ENCODE measurements at regions not wholly inside any gene's neighbourhood (a gene's known extent, or its start where the extent isn't known, plus 50 kb on each side); places are given as distances from the start of the nearest gene placed in this dataset.

- no peak for DNase-seq
- Mint-ChIP-seq H3K4me1 (ENCODE audit: low read depth) (no peaks in the 10 kb centered on the region), H3K27me3 (peaks cover 15% of the 10 kb centered on the region), H3K9me3 (no peaks in the 10 kb centered on the region), H3K27ac (no peak overlapping the region), H3K4me3 (no peak overlapping the region), H3K36me3 (no peaks in the 10 kb centered on the region)
- intact Hi-C loops (cut with micrococcal nuclease): no loop called here
- ChIA-PET CTCF (interaction anchor here (1.1 kb wide), 1 partner anchor 11 kb away, joined by 3 read pairs; no protein-coding TSS in a partner anchor), POLR2A (no interaction called here)
Observed at GRCh38 chr13:29693275-29693945, 97.9 kb upstream of the SLC7A1 start.

- Mint-ChIP-seq H3K27ac (no peak overlapping the region), H3K36me3 (no peaks in the 10 kb centered on the region), H3K4me3 (no peak overlapping the region), H3K9me3 (no peaks in the 10 kb centered on the region), H3K4me1 (ENCODE audit: low read depth) (no peaks in the 10 kb centered on the region), H3K27me3 (peaks cover 5% of the 10 kb centered on the region)
- intact Hi-C loops (cut with micrococcal nuclease): no loop called here
- ChIA-PET POLR2A (interaction anchor here (0.7 kb wide), 1 partner anchor 35 kb away, joined by 3 read pairs; no protein-coding TSS in a partner anchor), CTCF (no interaction called here)
- no peak for DNase-seq
Observed at GRCh38 chr13:29689548-29689947, 94.1 kb upstream of the SLC7A1 start.

GRCh38 chr13:29688193-29688592 lies 92.7 kb upstream of the SLC7A1 start:
- H3K27me3 Mint-ChIP-seq: peaks cover 3% of the 10 kb centered on the region
- H3K9me3 Mint-ChIP-seq: peaks cover 4% of the 10 kb centered on the region
- H3K36me3 Mint-ChIP-seq: no peaks in the 10 kb centered on the region
- no peaks in the 10 kb centered on the region for H3K4me1 Mint-ChIP-seq (ENCODE audit: low read depth)
- CTCF ChIA-PET: no interaction called here
- intact Hi-C loops (cut with micrococcal nuclease): no loop called here
- no peak overlapping the region for H3K27ac Mint-ChIP-seq
- no peak overlapping the region for H3K4me3 Mint-ChIP-seq
- no peak for DNase-seq
- POLR2A ChIA-PET: interaction anchor here (0.7 kb wide), 1 partner anchor 48 kb away, joined by 3 read pairs; no protein-coding TSS in a partner anchor

GRCh38 chr13:29684441-29684840 lies 89.0 kb upstream of the SLC7A1 start:
- Mint-ChIP-seq H3K27ac (no peak overlapping the region), H3K27me3 (peaks cover 13% of the 10 kb centered on the region), H3K36me3 (no peaks in the 10 kb centered on the region), H3K9me3 (peaks cover 4% of the 10 kb centered on the region), H3K4me1 (ENCODE audit: low read depth) (no peaks in the 10 kb centered on the region), H3K4me3 (no peak overlapping the region)
- POLR2A ChIA-PET: no interaction called here
- no peak for DNase-seq
- CTCF ChIA-PET: interaction anchor here (1.5 kb wide), 1 partner anchor 176 kb away, joined by 3 read pairs; no protein-coding TSS in a partner anchor
- intact Hi-C loops (cut with micrococcal nuclease): no loop called here

GRCh38 chr13:29683041-29683440 lies 87.6 kb upstream of the SLC7A1 start:
- no peak for DNase-seq
- no peaks in the 10 kb centered on the region for H3K4me1 Mint-ChIP-seq (ENCODE audit: low read depth)
- peaks cover 4% of the 10 kb centered on the region for H3K9me3 Mint-ChIP-seq
- peaks cover 10% of the 10 kb centered on the region for H3K27me3 Mint-ChIP-seq
- H3K36me3 Mint-ChIP-seq: no peaks in the 10 kb centered on the region
- intact Hi-C loops (cut with micrococcal nuclease): no loop called here
- ChIA-PET CTCF (interaction anchor here (1.5 kb wide), 1 partner anchor 174 kb away, joined by 3 read pairs; no protein-coding TSS in a partner anchor), POLR2A (no interaction called here)
- no peak overlapping the region for H3K4me3 Mint-ChIP-seq
- no peak overlapping the region for H3K27ac Mint-ChIP-seq

- Mint-ChIP-seq H3K27ac (no peak overlapping the region), H3K4me3 (no peak overlapping the region), H3K36me3 (no peaks in the 10 kb centered on the region), H3K4me1 (ENCODE audit: low read depth) (no peaks in the 10 kb centered on the region), H3K27me3 (peaks cover 12% of the 10 kb centered on the region), H3K9me3 (peaks cover 4% of the 10 kb centered on the region)
- POLR2A ChIA-PET: no interaction called here
- no peak for DNase-seq
- intact Hi-C loops (cut with micrococcal nuclease): no loop called here
- CTCF ChIA-PET: no interaction called here
Observed at GRCh38 chr13:29681864-29682263, 86.4 kb upstream of the SLC7A1 start.

- Mint-ChIP-seq H3K4me1 (ENCODE audit: low read depth) (no peaks in the 10 kb centered on the region), H3K9me3 (peaks cover 4% of the 10 kb centered on the region), H3K27me3 (peaks cover 14% of the 10 kb centered on the region), H3K36me3 (no peaks in the 10 kb centered on the region), H3K27ac (no peak overlapping the region), H3K4me3 (no peak overlapping the region)
- DNase-seq: no peak
- intact Hi-C loops (cut with micrococcal nuclease): no loop called here
- POLR2A ChIA-PET: no interaction called here
- CTCF ChIA-PET: no interaction called here
Observed at GRCh38 chr13:29679396-29680053, 84.0 kb upstream of the SLC7A1 start.

GRCh38 chr13:29677627-29678026 lies 82.1 kb upstream of the SLC7A1 start:
- Mint-ChIP-seq H3K27me3 (peaks cover 14% of the 10 kb centered on the region), H3K4me3 (no peak overlapping the region), H3K9me3 (no peaks in the 10 kb centered on the region), H3K36me3 (no peaks in the 10 kb centered on the region), H3K27ac (no peak overlapping the region), H3K4me1 (ENCODE audit: low read depth) (no peaks in the 10 kb centered on the region)
- POLR2A ChIA-PET: no interaction called here
- CTCF ChIA-PET: no interaction called here
- intact Hi-C loops (cut with micrococcal nuclease): no loop called here
- no peak for DNase-seq

- Mint-ChIP-seq H3K4me1 (ENCODE audit: low read depth) (no peaks in the 10 kb centered on the region), H3K27me3 (peaks cover 14% of the 10 kb centered on the region), H3K27ac (no peak overlapping the region), H3K36me3 (no peaks in the 10 kb centered on the region), H3K9me3 (no peaks in the 10 kb centered on the region), H3K4me3 (no peak overlapping the region)
- POLR2A ChIA-PET: no interaction called here
- no peak for DNase-seq
- intact Hi-C loops (cut with micrococcal nuclease): no loop called here
- CTCF ChIA-PET: no interaction called here
Observed at GRCh38 chr13:29676941-29677452, 81.5 kb upstream of the SLC7A1 start.

GRCh38 chr13:29676535-29676934 lies 81.0 kb upstream of the SLC7A1 start:
- H3K9me3 Mint-ChIP-seq: no peaks in the 10 kb centered on the region
- H3K27me3 Mint-ChIP-seq: peaks cover 14% of the 10 kb centered on the region
- intact Hi-C loops (cut with micrococcal nuclease): no loop called here
- H3K36me3 Mint-ChIP-seq: no peaks in the 10 kb centered on the region
- no peak for DNase-seq
- ChIA-PET POLR2A (no interaction called here), CTCF (interaction anchor here (0.7 kb wide), 1 partner anchor 357 kb away, joined by 3 read pairs; no protein-coding TSS in a partner anchor)
- H3K4me3 Mint-ChIP-seq: no peak overlapping the region
- H3K27ac Mint-ChIP-seq: no peak overlapping the region
- H3K4me1 Mint-ChIP-seq (ENCODE audit: low read depth): no peaks in the 10 kb centered on the region

- intact Hi-C loops (cut with micrococcal nuclease): no loop called here
- CTCF ChIA-PET: interaction anchor here (1.0 kb wide), 1 partner anchor 166 kb away, joined by 3 read pairs; no protein-coding TSS in a partner anchor
- Mint-ChIP-seq H3K36me3 (no peaks in the 10 kb centered on the region), H3K27me3 (peaks cover 7% of the 10 kb centered on the region), H3K9me3 (no peaks in the 10 kb centered on the region), H3K27ac (no peak overlapping the region), H3K4me1 (ENCODE audit: low read depth) (no peaks in the 10 kb centered on the region), H3K4me3 (no peak overlapping the region)
- POLR2A ChIA-PET: no interaction called here
- no peak for DNase-seq
Observed at GRCh38 chr13:29674532-29674931, 79.0 kb upstream of the SLC7A1 start.

- no peak for DNase-seq
- POLR2A ChIA-PET: no interaction called here
- no peaks in the 10 kb centered on the region for H3K4me1 Mint-ChIP-seq (ENCODE audit: low read depth)
- intact Hi-C loops (cut with micrococcal nuclease): no loop called here
- peaks cover 12% of the 10 kb centered on the region for H3K9me3 Mint-ChIP-seq
- H3K4me3 Mint-ChIP-seq: no peak overlapping the region
- H3K36me3 Mint-ChIP-seq: peaks cover 2% of the 10 kb centered on the region
- CTCF ChIA-PET: no interaction called here
- no peak overlapping the region for H3K27ac Mint-ChIP-seq
- peaks cover 28% of the 10 kb centered on the region for H3K27me3 Mint-ChIP-seq
Observed at GRCh38 chr13:29664591-29664990, 69.1 kb upstream of the SLC7A1 start.
